ENCODE measurements at regions not wholly inside any gene's neighbourhood (a gene's known extent, or its start where the extent isn't known, plus 50 kb on each side); places are given as distances from the start of the nearest gene placed in this dataset.

DNA sequence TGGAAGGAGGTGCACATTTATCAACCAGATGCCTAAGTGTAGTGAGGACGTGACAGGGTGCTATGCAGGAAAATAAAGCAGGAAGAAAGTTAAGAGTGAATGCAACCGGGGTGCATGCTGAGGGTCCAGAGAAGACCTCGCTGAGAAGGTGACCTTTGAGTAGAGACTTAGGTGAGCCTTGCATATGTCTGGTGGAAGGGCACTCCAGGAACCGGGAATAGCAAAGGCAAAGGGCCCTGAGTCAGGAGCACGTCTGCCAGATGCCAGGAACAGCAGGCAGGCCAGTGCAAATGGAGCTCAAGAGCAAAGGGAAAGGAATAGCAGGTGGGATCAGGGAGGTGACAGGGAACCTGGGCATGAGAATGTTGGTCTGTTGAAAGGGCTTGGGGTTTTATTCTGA is 445.5 kb downstream of the PREX1 start:
- no peaks in the 10 kb centered on the region for H3K27me3 ChIP-seq (ENCODE audit: control insufficient read depth in 1 of 2, insufficient read depth in 2 of 2, low read length in 2 of 2)
- ChIA-PET CTCF (ENCODE audit: low intra/inter-chr PET ratio, low total read pairs) (no interaction called here), POLR2A (interaction anchor here (1.9 to 3.3 kb wide), 3 partner anchors 9 to 16 kb away, joined by 15 to 30 read pairs (median 16); no protein-coding TSS in a partner anchor)
- peak overlapping the region; percentile 71 for H3K4me2 ChIP-seq (ENCODE audit: low read depth, low read length)
- no peaks in the 10 kb centered on the region for H3K79me2 ChIP-seq (ENCODE audit: insufficient read depth, low read length)
- no peaks in the 10 kb centered on the region for H3K9me3 ChIP-seq (ENCODE audit: low read length)
- 26% methylated on average over 5 of the region's 5 CpGs for WGBS (ENCODE audit: low lambda C conversion rate)
- in situ Hi-C loops (cut with HindIII; ENCODE audit: extremely low pct_ligation_motif_present, low pct_unique_long_range_greater_than_20kb) (no loop called here), intact Hi-C loops (cut with micrococcal nuclease; ENCODE audit: unreplicated experiment) (no loop called here)
- H3K27ac ChIP-seq (ENCODE audit: extremely low read length, insufficient read depth, low read length) = peak overlapping the region; percentile 44
- ATAC-seq (no peak; the same call in 1 of the 3 replicates), DNase-seq (ENCODE audit: low spot score) (no peak), FAIRE-seq (no peak)
- peak overlapping the region; percentile 40; the same call in 1 of the 2 replicates for H3K9ac ChIP-seq (ENCODE audit: insufficient read depth, low read depth, low read length)
- H2AFZ ChIP-seq (ENCODE audit: low read length) = peak overlapping the region; percentile 7
- H3K36me3 ChIP-seq (replicated peaks in 1 of 2; ENCODE audit: control insufficient read depth in 1 of 2, insufficient read depth in 2 of 2, low read length in 2 of 2) = no peaks in the 10 kb centered on the region
- peak overlapping the region in 2 of 3 experiments; percentile 9 to 53; a peak in 2 of 6 replicates for H3K4me3 ChIP-seq (replicated peaks in 1 of 3; ENCODE audit: insufficient read depth in 1 of 3, low read depth in 2 of 3, low read length in 3 of 3)
- H4K20me1 ChIP-seq (ENCODE audit: insufficient read depth, low read length) = no peaks in the 10 kb centered on the region
- H3K4me1 ChIP-seq (ENCODE audit: insufficient read depth, low read length) = peaks cover 62% of the 10 kb centered on the region
- no TSS peak for BruUV-seq (replicated peaks)
- TF ChIP-seq ZNF350 (CRISPR knock-in tag; IDR thresholded peaks at IDR 0.05; ENCODE audit: borderline replicate concordance, low read depth) (0 out of 2 replicates have a peak, but pooled peaks have one; percentile 2), ZNF619 (CRISPR knock-in tag; IDR thresholded peaks at IDR 0.05) (peak; percentile 56; the same call in 1 of the 2 replicates), NRL (CRISPR knock-in tag; IDR thresholded peaks at IDR 0.05; ENCODE audit: borderline replicate concordance) (no peak), ELF3 (CRISPR knock-in tag; IDR thresholded peaks at IDR 0.05) (no peak), ZMYM2 (CRISPR knock-in tag; IDR thresholded peaks at IDR 0.05) (0 out of 2 replicates have a peak, but pooled peaks have one; percentile 34), ZKSCAN8 (CRISPR knock-in tag; IDR thresholded peaks at IDR 0.05; ENCODE audit: borderline replicate concordance) (no peak), PAF1 (CRISPR knock-in tag; IDR thresholded peaks at IDR 0.05) (no peak), MYC (CRISPR knock-in tag; IDR thresholded peaks at IDR 0.05; ENCODE audit: borderline replicate concordance) (0 out of 2 replicates have a peak, but pooled peaks have one; percentile 21), HES4 (CRISPR knock-in tag; IDR thresholded peaks at IDR 0.05; ENCODE audit: borderline replicate concordance) (0 out of 2 replicates have a peak, but pooled peaks have one; percentile 13), E2F2 (CRISPR knock-in tag; IDR thresholded peaks at IDR 0.05; ENCODE audit: borderline replicate concordance) (no peak), SMYD3 (CRISPR knock-in tag; IDR thresholded peaks at IDR 0.05) (no peak), PHF5A (CRISPR knock-in tag; IDR thresholded peaks at IDR 0.05; ENCODE audit: low read depth, unreplicated experiment) (no peak)
- TF ChIP-seq, protein P1, sequence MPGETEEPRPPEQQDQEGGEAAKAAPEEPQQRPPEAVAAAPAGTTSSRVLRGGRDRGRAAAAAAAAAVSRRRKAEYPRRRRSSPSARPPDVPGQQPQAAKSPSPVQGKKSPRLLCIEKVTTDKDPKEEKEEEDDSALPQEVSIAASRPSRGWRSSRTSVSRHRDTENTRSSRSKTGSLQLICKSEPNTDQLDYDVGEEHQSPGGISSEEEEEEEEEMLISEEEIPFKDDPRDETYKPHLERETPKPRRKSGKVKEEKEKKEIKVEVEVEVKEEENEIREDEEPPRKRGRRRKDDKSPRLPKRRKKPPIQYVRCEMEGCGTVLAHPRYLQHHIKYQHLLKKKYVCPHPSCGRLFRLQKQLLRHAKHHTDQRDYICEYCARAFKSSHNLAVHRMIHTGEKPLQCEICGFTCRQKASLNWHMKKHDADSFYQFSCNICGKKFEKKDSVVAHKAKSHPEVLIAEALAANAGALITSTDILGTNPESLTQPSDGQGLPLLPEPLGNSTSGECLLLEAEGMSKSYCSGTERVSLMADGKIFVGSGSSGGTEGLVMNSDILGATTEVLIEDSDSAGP (CRISPR knock-in tag; IDR thresholded peaks at IDR 0.05; ENCODE audit: borderline replicate concordance) = 0 out of 2 replicates have a peak, but pooled peaks have one; percentile 30
- TF ChIP-seq, protein P2, sequence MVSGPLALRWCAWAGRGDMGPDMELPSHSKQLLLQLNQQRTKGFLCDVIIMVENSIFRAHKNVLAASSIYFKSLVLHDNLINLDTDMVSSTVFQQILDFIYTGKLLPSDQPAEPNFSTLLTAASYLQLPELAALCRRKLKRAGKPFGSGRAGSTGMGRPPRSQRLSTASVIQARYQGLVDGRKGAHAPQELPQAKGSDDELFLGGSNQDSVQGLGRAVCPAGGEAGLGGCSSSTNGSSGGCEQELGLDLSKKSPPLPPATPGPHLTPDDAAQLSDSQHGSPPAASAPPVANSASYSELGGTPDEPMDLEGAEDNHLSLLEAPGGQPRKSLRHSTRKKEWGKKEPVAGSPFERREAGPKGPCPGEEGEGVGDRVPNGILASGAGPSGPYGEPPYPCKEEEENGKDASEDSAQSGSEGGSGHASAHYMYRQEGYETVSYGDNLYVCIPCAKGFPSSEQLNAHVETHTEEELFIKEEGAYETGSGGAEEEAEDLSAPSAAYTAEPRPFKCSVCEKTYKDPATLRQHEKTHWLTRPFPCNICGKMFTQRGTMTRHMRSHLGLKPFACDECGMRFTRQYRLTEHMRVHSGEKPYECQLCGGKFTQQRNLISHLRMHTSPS (CRISPR knock-in tag; IDR thresholded peaks at IDR 0.05; ENCODE audit: low read depth) = no peak
- TF ChIP-seq, protein P3, sequence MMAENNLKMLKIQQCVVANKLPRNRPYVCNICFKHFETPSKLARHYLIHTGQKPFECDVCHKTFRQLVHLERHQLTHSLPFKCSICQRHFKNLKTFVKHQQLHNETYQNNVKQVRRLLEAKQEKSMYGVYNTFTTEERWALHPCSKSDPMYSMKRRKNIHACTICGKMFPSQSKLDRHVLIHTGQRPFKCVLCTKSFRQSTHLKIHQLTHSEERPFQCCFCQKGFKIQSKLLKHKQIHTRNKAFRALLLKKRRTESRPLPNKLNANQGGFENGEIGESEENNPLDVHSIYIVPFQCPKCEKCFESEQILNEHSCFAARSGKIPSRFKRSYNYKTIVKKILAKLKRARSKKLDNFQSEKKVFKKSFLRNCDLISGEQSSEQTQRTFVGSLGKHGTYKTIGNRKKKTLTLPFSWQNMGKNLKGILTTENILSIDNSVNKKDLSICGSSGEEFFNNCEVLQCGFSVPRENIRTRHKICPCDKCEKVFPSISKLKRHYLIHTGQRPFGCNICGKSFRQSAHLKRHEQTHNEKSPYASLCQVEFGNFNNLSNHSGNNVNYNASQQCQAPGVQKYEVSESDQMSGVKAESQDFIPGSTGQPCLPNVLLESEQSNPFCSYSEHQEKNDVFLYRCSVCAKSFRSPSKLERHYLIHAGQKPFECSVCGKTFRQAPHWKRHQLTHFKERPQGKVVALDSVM (CRISPR knock-in tag; IDR thresholded peaks at IDR 0.05) = no peak
